B cell (primary cell): ENCODE measurements at regions not wholly inside any gene's neighbourhood (a gene's known extent, or its start where the extent isn't known, plus 50 kb on each side); places are given as distances from the start of the nearest gene placed in this dataset.

ENCODE experiments used
- CTCF ChIP-seq: fragments of 200-600 bp; IDR thresholded peaks from one replicate; pipeline ENCODE4 v1.8.0; 2022; ENCODE audit warnings: antibody characterized with exemption, mild to moderate bottlenecking
- EZH2 ChIP-seq: IDR thresholded peaks from 2 replicates; pipeline ENCODE4 v1.6.1; 2012; ENCODE audit warnings: borderline replicate concordance, low read depth, mild to moderate bottlenecking, moderate library complexity, low read length; ENCODE audit not compliant: insufficient read depth, poor library complexity, severe bottlenecking

DNA sequence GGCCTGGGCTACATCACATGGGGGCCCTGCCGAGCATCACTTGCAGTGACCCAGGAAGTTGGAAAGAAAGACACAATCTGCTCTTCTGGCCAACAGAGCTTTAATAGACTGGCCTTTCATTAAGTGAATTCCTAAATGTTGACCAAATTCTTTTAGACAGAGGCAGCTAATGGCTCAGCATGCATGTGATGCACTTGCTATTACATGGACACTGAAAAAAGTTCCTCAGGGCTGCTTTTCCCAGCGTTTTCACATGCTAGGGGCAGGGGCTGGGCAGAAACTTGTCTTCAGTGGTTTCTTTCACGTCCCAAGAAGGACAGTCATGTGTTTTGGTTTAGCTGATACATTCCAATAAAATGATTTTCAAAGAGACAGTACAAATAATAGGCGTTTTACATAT, 651.0 kb upstream of the SLC35B3 start:
- TF ChIP-seq CTCF (no peak), EZH2 (no peak)
